Effector CD8-positive, alpha-beta T cell (primary cell): ENCODE measurements at regions not wholly inside any gene's neighbourhood (a gene's known extent, or its start where the extent isn't known, plus 50 kb on each side); places are given as distances from the start of the nearest gene placed in this dataset.

Source experiments
- DNase-seq: peaks from one replicate; lab custom pipeline; 2025; lab: John Stamatoyannopoulos, UW

GRCh38 chr3:18044971-18045880, 302.8 kb upstream of the TBC1D5 start:
- DNase-seq = no peak

GRCh38 chr3:18044191-18044590, 301.8 kb upstream of the TBC1D5 start:
- no peak for DNase-seq

GRCh38 chr3:18036450-18036815, 294.0 kb upstream of the TBC1D5 start:
- DNase-seq = no peak

GRCh38 chr3:18035641-18036449, 293.4 kb upstream of the TBC1D5 start:
- DNase-seq = no peak

GRCh38 chr3:18033581-18034108, 291.2 kb upstream of the TBC1D5 start:
- no peak for DNase-seq

- DNase-seq = no peak
Measured at GRCh38 chr3:18030371-18030870, 288.0 kb upstream of the TBC1D5 start.

GRCh38 chr3:18027161-18027939, 284.9 kb upstream of the TBC1D5 start:
- DNase-seq = no peak

- no peak for DNase-seq
Measured at GRCh38 chr3:18024715-18025114, 282.3 kb upstream of the TBC1D5 start.

GRCh38 chr3:18019161-18019495, 276.7 kb upstream of the TBC1D5 start:
- no peak for DNase-seq

- DNase-seq = no peak
Measured at GRCh38 chr3:18018491-18019160, 276.2 kb upstream of the TBC1D5 start.

- DNase-seq = no peak
Measured at GRCh38 chr3:18016366-18016765, 273.9 kb upstream of the TBC1D5 start.

GRCh38 chr3:18012933-18013332, 270.5 kb upstream of the TBC1D5 start:
- DNase-seq = no peak

GRCh38 chr3:18012436-18012835, 270.0 kb upstream of the TBC1D5 start:
- no peak for DNase-seq

- DNase-seq = no peak
Measured at GRCh38 chr3:18011387-18011786, 269.0 kb upstream of the TBC1D5 start.

GRCh38 chr3:18010001-18010400, 267.6 kb upstream of the TBC1D5 start:
- no peak for DNase-seq

GRCh38 chr3:18008706-18009368, 266.4 kb upstream of the TBC1D5 start:
- DNase-seq = no peak

GRCh38 chr3:18007980-18008379, 265.5 kb upstream of the TBC1D5 start:
- DNase-seq = no peak

GRCh38 chr3:17995769-17996168, 253.3 kb upstream of the TBC1D5 start:
- DNase-seq = no peak

- DNase-seq = no peak
Measured at GRCh38 chr3:17994167-17994566, 251.7 kb upstream of the TBC1D5 start.

- DNase-seq = no peak
Measured at GRCh38 chr3:17990390-17990789, 248.0 kb upstream of the TBC1D5 start.

GRCh38 chr3:17986348-17986816, 244.0 kb upstream of the TBC1D5 start:
- no peak for DNase-seq
